ENCODE measurements at regions not wholly inside any gene's neighbourhood (a gene's known extent, or its start where the extent isn't known, plus 50 kb on each side); places are given as distances from the start of the nearest gene placed in this dataset.

- DNase-seq (ENCODE audit: low read depth) = no peak
Measured at GRCh38 chr4:123807866-123808265, 411.3 kb downstream of the SPRY1 start.

GRCh38 chr4:123809864-123810263 is 413.3 kb downstream of the SPRY1 start:
- DNase-seq (ENCODE audit: low read depth) = no peak

GRCh38 chr4:123812066-123812390 is 415.4 kb downstream of the SPRY1 start:
- DNase-seq (ENCODE audit: low read depth) = no peak

- DNase-seq (ENCODE audit: low read depth) = no peak
Measured at GRCh38 chr4:123813901-123814300, 417.3 kb downstream of the SPRY1 start.

GRCh38 chr4:123816462-123816861 is 419.9 kb downstream of the SPRY1 start:
- DNase-seq (ENCODE audit: low read depth) = no peak

- DNase-seq (ENCODE audit: low read depth) = no peak
Measured at GRCh38 chr4:123817025-123817688, 420.6 kb downstream of the SPRY1 start.

- DNase-seq (ENCODE audit: low read depth) = no peak
Measured at GRCh38 chr4:123819362-123820035, 422.9 kb downstream of the SPRY1 start.

GRCh38 chr4:123821861-123822260 is 425.3 kb downstream of the SPRY1 start:
- no peak for DNase-seq (ENCODE audit: low read depth)

- no peak for DNase-seq (ENCODE audit: low read depth)
Measured at GRCh38 chr4:123822353-123822752, 425.8 kb downstream of the SPRY1 start.

- no peak for DNase-seq (ENCODE audit: low read depth)
Measured at GRCh38 chr4:123823244-123823643, 426.6 kb downstream of the SPRY1 start.

GRCh38 chr4:123824524-123824923 is 427.9 kb downstream of the SPRY1 start:
- no peak for DNase-seq (ENCODE audit: low read depth)

- no peak for DNase-seq (ENCODE audit: low read depth)
Measured at GRCh38 chr4:123825596-123826291, 429.1 kb downstream of the SPRY1 start.

- no peak for DNase-seq (ENCODE audit: low read depth)
Measured at GRCh38 chr4:123826896-123827295, 430.3 kb downstream of the SPRY1 start.

- no peak for DNase-seq (ENCODE audit: low read depth)
Measured at GRCh38 chr4:123827511-123827910, 430.9 kb downstream of the SPRY1 start.

GRCh38 chr4:123830930-123831329 is 434.3 kb downstream of the SPRY1 start:
- no peak for DNase-seq (ENCODE audit: low read depth)

- DNase-seq (ENCODE audit: low read depth) = no peak
Measured at GRCh38 chr4:123832173-123833026, 435.8 kb downstream of the SPRY1 start.

GRCh38 chr4:123833171-123833643 is 436.6 kb downstream of the SPRY1 start:
- no peak for DNase-seq (ENCODE audit: low read depth)

- DNase-seq (ENCODE audit: low read depth) = no peak
Measured at GRCh38 chr4:123835831-123836590, 439.4 kb downstream of the SPRY1 start.

- DNase-seq (ENCODE audit: low read depth) = no peak
Measured at GRCh38 chr4:123836851-123837595, 440.4 kb downstream of the SPRY1 start.

GRCh38 chr4:123838474-123838873 is 441.9 kb downstream of the SPRY1 start:
- DNase-seq (ENCODE audit: low read depth) = no peak

- no peak for DNase-seq (ENCODE audit: low read depth)
Measured at GRCh38 chr4:123840197-123840596, 443.6 kb downstream of the SPRY1 start.

Data from CMK (cell line).